GM10248 (cell line): ENCODE measurements at regions not wholly inside any gene's neighbourhood (a gene's known extent, or its start where the extent isn't known, plus 50 kb on each side); places are given as distances from the start of the nearest gene placed in this dataset.

Experiments
- CTCF ChIA-PET: fragments of 300-600 bp; sonication (Branson Sonifier 250); formaldehyde crosslinking; extraction: SDS; loops from one replicate; lab custom pipeline; 2021; ENCODE audit warnings: antibody characterized with exemption; lab: Yijun Ruan, JAX
- POLR2A ChIA-PET: fragments of 350-650 bp; sonication (Branson Sonifier 250); formaldehyde crosslinking; extraction: SDS; loops from one replicate; lab custom pipeline; 2020; ENCODE audit warnings: antibody characterized with exemption; lab: Yijun Ruan, JAX
- DNase-seq: peaks from one replicate; pipeline ENCODE4 v3.0.0; 2012; ENCODE audit errors: extremely low spot score
- TF ChIP-seq, protein P1 (sequence below): IDR thresholded peaks from 2 replicates; pipeline ENCODE4 v1.5.1; 2012; ENCODE audit warnings: mild to moderate bottlenecking, low read depth; ENCODE audit errors: extremely low read depth, missing control alignments, control extremely low read depth

DNA sequence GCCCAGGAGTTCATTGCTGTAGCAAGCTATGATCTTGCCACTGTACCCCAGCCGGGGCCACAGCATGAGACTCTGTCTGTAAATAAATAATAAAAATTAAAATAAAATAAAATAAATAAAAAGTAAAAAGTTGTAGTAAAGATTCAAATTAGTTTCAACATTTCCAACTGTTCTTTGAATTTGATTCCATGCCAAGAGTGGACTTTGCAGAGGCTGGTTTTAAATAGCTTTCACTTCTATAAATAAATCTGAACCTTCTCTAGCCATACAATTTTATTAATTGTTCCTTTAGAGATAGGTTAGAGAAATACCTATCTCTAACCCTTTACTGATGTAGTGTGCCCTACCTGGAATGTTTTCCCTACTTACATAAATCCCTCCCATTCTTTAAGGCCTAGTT is 129.7 kb upstream of the SLIT3 start:
- TF ChIP-seq, protein P1, sequence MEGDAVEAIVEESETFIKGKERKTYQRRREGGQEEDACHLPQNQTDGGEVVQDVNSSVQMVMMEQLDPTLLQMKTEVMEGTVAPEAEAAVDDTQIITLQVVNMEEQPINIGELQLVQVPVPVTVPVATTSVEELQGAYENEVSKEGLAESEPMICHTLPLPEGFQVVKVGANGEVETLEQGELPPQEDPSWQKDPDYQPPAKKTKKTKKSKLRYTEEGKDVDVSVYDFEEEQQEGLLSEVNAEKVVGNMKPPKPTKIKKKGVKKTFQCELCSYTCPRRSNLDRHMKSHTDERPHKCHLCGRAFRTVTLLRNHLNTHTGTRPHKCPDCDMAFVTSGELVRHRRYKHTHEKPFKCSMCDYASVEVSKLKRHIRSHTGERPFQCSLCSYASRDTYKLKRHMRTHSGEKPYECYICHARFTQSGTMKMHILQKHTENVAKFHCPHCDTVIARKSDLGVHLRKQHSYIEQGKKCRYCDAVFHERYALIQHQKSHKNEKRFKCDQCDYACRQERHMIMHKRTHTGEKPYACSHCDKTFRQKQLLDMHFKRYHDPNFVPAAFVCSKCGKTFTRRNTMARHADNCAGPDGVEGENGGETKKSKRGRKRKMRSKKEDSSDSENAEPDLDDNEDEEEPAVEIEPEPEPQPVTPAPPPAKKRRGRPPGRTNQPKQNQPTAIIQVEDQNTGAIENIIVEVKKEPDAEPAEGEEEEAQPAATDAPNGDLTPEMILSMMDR, result no peak
- DNase-seq, result no peak
- ChIA-PET CTCF (no interaction called here), POLR2A (no interaction called here)

DNA sequence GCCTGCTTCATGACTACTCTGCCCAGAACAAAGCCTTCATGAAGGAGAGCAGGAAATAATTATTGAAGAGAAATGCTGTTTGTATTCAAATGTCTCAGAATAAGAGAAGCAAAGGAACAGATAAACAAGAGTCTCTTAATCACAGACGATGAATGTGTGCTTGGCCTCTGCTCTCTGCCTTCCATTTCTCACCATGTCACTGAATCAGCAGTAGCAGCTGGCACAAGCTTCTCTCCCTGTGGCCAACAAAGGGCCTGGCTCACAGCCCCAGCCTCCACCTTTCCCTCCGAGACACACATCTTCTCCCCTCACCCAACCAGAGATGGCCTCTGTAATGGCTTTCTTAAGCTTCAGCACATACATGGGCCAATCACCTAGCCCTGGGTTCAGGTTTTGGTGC is 128.1 kb upstream of the SLIT3 start:
- TF ChIP-seq, protein P1, result no peak
- ChIA-PET CTCF (interaction anchor here (1.0 to 1.7 kb wide), 2 partner anchors 8 to 12 kb away, joined by 3 to 4 read pairs; no protein-coding TSS in a partner anchor), POLR2A (no interaction called here)
- no peak for DNase-seq

DNA sequence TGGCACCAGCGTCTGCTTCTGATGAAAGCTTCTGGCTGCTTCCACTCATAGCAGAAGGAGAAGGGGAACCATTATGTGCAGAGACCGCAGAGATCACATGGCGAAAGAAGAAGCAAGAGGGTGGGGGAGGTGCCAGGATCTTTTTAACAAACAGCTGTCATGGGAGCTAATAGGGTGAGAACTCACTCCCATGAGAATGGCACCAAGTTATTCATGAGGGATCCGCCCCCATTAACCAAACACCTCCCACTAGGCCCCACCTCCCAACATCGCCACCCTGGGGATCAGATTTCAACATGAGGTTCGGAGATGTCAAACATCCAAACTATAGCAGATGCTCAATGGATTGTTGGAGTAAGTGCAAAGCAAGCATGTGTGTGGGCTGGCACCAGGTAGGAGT is 125.8 kb upstream of the SLIT3 start:
- no peak for DNase-seq
- ChIA-PET POLR2A (no interaction called here), CTCF (interaction anchor here (1.3 to 1.6 kb wide), 2 partner anchors 7 to 19 kb away, joined by 3 read pairs; no protein-coding TSS in a partner anchor)
- TF ChIP-seq, protein P1, result no peak

DNA sequence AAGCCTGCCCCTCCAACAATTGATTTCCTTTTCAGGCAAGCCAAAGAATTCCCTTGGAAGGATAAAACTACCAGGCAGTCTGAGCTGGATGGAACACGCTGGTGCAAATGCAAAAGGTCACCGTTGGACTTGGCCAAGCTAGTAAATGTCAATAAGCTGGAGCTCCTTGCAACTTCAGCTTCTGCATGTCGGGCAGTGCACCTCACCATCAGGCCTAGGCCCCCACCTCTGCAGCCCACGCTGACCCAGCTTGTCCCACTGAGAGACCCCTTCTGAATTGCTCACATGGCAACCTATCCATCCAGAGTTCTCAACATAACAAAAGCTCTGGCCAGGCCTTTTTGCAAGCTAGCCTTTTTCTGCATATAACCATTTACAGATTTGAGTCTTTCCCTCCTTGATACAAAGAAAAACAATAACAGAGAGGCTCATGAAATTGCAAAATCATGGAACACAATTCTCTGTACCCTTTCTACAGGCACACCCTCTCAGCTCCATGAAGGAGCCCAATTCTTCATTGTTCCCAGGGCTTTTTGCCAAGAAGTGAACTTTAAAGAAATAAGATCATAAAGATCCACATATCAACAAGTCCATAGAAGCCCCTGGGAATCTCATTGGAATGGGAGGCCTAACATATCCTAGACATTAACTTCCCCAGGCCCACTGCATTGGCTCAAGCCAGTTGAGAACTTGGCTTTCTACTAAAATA is 123.9 kb upstream of the SLIT3 start:
- CTCF ChIA-PET, result interaction anchor here (1.1 kb wide), 1 partner anchor 9 kb away, joined by 4 read pairs; no protein-coding TSS in a partner anchor
- DNase-seq, result no peak
- POLR2A ChIA-PET, result interaction anchor here (0.6 kb wide), 1 partner anchor 720 kb away, joined by 3 read pairs; no protein-coding TSS in a partner anchor
- TF ChIP-seq, protein P1, result no peak

DNA sequence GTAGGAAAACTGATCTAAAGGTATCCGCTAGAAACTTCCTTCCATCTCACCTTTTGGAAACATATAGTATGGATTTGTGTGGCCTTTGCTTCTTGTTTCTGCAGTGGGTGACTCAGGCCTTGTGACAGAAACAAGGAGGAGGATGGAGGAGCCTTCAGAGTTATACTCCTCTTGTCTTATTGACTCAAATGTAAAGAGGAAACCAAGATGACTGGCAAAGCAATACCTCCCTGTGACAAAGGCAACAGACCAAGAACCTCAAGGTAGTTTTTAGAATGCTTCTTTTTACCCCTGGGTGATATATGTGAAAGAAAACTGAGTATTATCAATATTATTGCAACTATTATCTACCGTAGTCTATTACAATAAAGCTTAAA is 123.3 kb upstream of the SLIT3 start:
- DNase-seq, result no peak
- ChIA-PET CTCF (interaction anchor here (1.0 to 1.1 kb wide), 2 partner anchors 9 to 17 kb away, joined by 4 read pairs; no protein-coding TSS in a partner anchor), POLR2A (interaction anchor here (0.6 kb wide), 1 partner anchor 719 kb away, joined by 3 read pairs; no protein-coding TSS in a partner anchor)
- TF ChIP-seq, protein P1, result no peak

DNA sequence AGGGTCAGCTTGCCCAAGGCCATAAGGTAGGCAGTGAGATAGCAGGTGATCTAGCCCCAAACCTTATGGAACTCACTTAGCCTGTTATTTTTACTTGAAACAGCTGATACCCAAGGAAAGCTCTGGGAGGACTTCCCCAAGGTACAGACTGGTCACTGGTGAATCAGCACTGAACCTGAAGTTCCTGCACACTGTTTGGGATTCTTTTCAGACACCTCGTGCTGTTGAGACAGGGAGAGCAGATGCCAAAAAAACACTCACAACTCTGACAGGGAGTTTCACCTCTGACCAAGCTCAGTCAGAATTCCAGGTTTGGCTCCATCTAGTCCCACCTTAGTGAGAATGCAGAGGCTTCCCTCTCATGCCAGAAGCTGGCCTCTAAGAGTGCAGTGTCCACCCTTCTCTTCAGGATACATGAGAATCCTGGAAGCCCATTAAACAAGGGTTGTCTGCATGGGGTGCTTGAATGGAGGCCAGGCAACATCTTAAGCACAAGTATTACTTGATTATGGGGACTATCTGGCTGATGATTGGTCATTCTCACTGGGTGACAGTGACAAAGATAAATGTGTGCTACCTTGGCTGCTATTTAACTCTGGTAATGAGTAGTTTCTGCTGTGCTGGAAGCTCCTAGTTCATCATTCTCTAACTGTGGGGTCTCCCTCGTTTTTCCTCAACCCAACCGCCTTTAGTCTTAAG is 122.8 kb upstream of the SLIT3 start:
- ChIA-PET POLR2A (no interaction called here), CTCF (interaction anchor here (1.0 kb wide), 1 partner anchor 18 kb away, joined by 4 read pairs; no protein-coding TSS in a partner anchor)
- TF ChIP-seq, protein P1, result no peak
- no peak for DNase-seq
